ENCODE measurements at regions not wholly inside any gene's neighbourhood (a gene's known extent, or its start where the extent isn't known, plus 50 kb on each side); places are given as distances from the start of the nearest gene placed in this dataset.

DNA sequence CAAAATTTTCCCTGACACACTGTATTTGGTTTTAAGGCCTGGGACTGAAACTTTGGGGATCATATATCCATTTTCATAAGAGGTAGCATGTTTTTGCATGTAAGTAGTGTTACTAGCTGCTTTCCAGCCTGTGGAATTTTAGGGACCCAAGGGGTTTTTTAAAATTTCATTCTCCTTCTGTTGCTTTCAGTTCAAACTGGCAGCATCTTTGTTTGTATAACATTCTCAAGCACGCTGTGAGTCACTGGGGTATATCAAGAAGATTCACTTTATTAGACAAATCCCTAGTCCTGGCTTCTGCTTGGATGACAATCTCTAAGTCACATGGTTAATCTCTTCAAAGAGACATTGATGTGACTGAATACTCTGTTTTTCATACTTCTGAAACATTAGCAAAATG lies 479.0 kb downstream of the CYLC2 start:
- DNase-seq (ENCODE audit: low read depth) = no peak
- POLR2A ChIA-PET = no interaction called here
- no peak overlapping the region for H3K4me3 ChIP-seq (ENCODE audit: low read depth, low read length)

DNA sequence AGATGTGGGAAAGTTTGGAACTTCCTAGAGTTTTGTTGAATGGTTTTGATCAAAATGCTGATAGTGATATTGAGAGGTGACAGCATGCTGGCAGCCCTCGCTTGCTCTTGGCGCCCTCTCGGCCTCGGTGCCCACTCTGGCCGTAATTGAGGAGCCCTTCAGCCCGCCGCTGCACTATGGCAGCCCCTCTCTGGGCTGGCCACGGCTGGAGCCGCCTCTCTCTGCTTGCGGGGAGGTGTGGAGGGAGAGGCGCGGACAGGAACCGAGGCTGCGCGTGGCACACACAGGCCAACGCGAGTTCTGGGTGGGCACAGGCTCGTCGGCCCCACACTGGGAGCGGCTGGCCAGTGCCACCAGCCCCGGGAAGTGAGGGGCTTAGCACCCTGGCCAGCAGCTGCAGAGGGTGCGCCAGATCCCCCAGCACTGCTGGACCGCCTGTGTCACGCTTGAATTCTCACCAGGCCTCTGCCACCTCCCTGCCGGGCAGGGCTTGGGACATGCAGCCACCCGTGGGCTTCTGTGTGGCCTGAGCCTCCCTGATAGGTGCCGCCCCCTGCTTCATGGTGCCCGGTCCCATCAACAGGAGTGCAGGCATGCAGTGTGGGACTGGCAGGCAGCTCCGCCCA lies 488.5 kb downstream of the CYLC2 start:
- no peaks in the 10 kb centered on the region for H3K27me3 ChIP-seq (ENCODE audit: control insufficient read depth, insufficient read depth, low read length)
- H3K4me3 ChIP-seq (ENCODE audit: low read depth, low read length) = no peak overlapping the region
- ChIA-PET POLR2A (no interaction called here), CTCF (no interaction called here)
- TF ChIP-seq CTCF (IDR thresholded peaks at IDR 0.05; ENCODE audit: insufficient read depth, low read depth, low read length) = no peak
- DNase-seq (ENCODE audit: low read depth) = no peak
- H3K36me3 ChIP-seq (ENCODE audit: control insufficient read depth, insufficient read depth, low read length) = no peaks in the 10 kb centered on the region

More for the DNA sequence above, 479.0 kb downstream of the CYLC2 start:
- CTCF ChIA-PET = no interaction called here
- Histone ChIP-seq H3K36me3 (ENCODE audit: control insufficient read depth, insufficient read depth, low read length) (no peaks in the 10 kb centered on the region), H3K27me3 (ENCODE audit: control insufficient read depth, insufficient read depth, low read length) (no peaks in the 10 kb centered on the region)
- no peak for TF ChIP-seq CTCF (IDR thresholded peaks at IDR 0.05; ENCODE audit: insufficient read depth, low read depth, low read length)

GRCh38 chr9:103485138-103485537 lies 490.0 kb downstream of the CYLC2 start:
- ChIA-PET POLR2A (no interaction called here), CTCF (no interaction called here)
- H3K27me3 ChIP-seq (ENCODE audit: control insufficient read depth, insufficient read depth, low read length) = no peaks in the 10 kb centered on the region
- H3K36me3 ChIP-seq (ENCODE audit: control insufficient read depth, insufficient read depth, low read length) = no peaks in the 10 kb centered on the region
- H3K4me3 ChIP-seq (ENCODE audit: low read depth, low read length) = no peak overlapping the region
- no peak for TF ChIP-seq CTCF (IDR thresholded peaks at IDR 0.05; ENCODE audit: insufficient read depth, low read depth, low read length)
- DNase-seq (ENCODE audit: low read depth) = no peak

DNA sequence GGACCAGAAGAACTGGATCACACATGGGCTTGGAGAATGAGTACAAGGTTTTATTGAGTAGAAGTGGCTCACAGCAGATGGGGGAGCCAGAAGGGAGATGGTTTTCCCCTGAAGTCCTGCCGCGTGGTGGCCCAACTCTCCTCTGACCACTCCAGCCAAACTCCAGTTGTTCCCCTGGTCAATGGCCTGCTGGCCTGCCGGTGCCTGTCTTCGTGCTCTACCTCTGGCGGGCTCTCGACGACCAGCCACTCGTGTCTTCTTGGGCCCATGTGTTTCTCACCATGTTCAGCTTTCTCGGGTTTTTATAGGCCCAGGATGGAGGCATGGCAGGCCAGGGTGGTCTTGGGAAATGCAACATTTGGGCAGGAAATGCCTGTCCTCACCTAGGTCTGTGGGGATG lies 519.6 kb downstream of the CYLC2 start:
- no peak overlapping the region for H3K4me3 ChIP-seq (ENCODE audit: low read depth, low read length)
- POLR2A ChIA-PET = no interaction called here
- no peak for DNase-seq (ENCODE audit: low read depth)
- CTCF ChIA-PET = no interaction called here
- H3K27me3 ChIP-seq (ENCODE audit: control insufficient read depth, insufficient read depth, low read length) = no peaks in the 10 kb centered on the region
- no peaks in the 10 kb centered on the region for H3K36me3 ChIP-seq (ENCODE audit: control insufficient read depth, insufficient read depth, low read length)
- no peak for TF ChIP-seq CTCF (IDR thresholded peaks at IDR 0.05; ENCODE audit: insufficient read depth, low read depth, low read length)

DNA sequence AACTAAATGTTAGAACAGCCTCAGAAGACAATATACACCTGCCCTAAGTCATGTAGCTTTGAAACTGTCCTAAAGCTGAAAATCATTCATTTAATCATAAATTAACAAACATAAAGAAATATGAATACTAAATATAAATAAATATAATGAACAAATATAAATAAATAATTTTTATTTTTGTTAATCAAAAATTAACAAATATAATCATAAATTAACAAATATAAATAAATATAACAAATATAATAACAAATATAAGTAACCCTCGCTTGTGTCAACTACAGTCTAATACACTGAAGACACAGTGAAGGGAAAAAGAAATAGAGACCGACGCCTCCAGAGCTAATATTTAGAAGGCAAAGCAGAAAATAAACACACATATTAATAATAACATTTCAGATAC lies 527.3 kb downstream of the CYLC2 start:
- CTCF ChIA-PET = interaction anchor here (0.9 kb wide), 1 partner anchor 21 kb away, joined by 3 read pairs; no protein-coding TSS in a partner anchor
- Histone ChIP-seq H3K36me3 (ENCODE audit: control insufficient read depth, insufficient read depth, low read length) (no peaks in the 10 kb centered on the region), H3K27me3 (ENCODE audit: control insufficient read depth, insufficient read depth, low read length) (no peaks in the 10 kb centered on the region), H3K4me3 (ENCODE audit: low read depth, low read length) (no peak overlapping the region)
- DNase-seq (ENCODE audit: low read depth) = no peak
- POLR2A ChIA-PET = no interaction called here
- TF ChIP-seq CTCF (IDR thresholded peaks at IDR 0.05; ENCODE audit: insufficient read depth, low read depth, low read length) = no peak
